Endothelial cell of umbilical vein (primary cell): ENCODE measurements at regions not wholly inside any gene's neighbourhood (a gene's known extent, or its start where the extent isn't known, plus 50 kb on each side); places are given as distances from the start of the nearest gene placed in this dataset.

Experiments used
- BruUV-seq: library from RNA; stranded (reverse); fragments of 400-500 nt; replicated peaks from 2 replicates; lab custom pipeline; 2021; lab: Mats Ljungman, UMichigan
- CTCF ChIA-PET: fragments of 300-600, 350-600 bp; sonication (Branson Sonifier 250); formaldehyde crosslinking; loops from one replicate; lab custom pipeline; 2021; ENCODE audit warnings: antibody characterized with exemption, inconsistent platforms; lab: Charles Lee
- POLR2A ChIA-PET: fragments of 300-600, 350-600 bp; sonication (Branson Sonifier 250); formaldehyde crosslinking; loops from one replicate; lab custom pipeline; 2021; ENCODE audit warnings: antibody characterized with exemption, inconsistent platforms; lab: Charles Lee
- DNase-seq: peaks from one replicate; pipeline ENCODE4 v3.0.0-alpha.2; 2011; ENCODE audit warnings: low read depth, low spot score
- FAIRE-seq: peaks from 2 replicates; lab custom pipeline; 2011; peaks lifted over from hg19 to GRCh38; lab: Jason Lieb, UNC
- H2AFZ ChIP-seq: 2 replicates; pipeline ENCODE4 v1.6.0; 2012; ENCODE audit warnings: low read depth, low read length, control low read depth, inconsistent platforms
- H3K27ac ChIP-seq: 2 replicates; pipeline ENCODE4 v1.5.1; 2011; ENCODE audit warnings: low read depth, mild to moderate bottlenecking, control low read depth, low read length, moderate library complexity; ENCODE audit not compliant: insufficient read depth
- H3K27me3 ChIP-seq, 2 experiments: 2 replicates each; pipeline versions ENCODE4 v1.6.0 to v1.6.1; 2011; ENCODE audit warnings: low read length in 2 of 2, mixed read lengths in 1 of 2; ENCODE audit not compliant: control insufficient read depth in 2 of 2, insufficient read depth in 2 of 2
- H3K36me3 ChIP-seq, 2 experiments: 2 replicates in 1 of 2; 3 replicates in 1 of 2; pipeline ENCODE4 v1.5.1; 2011; ENCODE audit warnings: low read length in 2 of 2, mild to moderate bottlenecking in 1 of 2, moderate library complexity in 1 of 2; ENCODE audit not compliant: control insufficient read depth in 2 of 2, insufficient read depth in 2 of 2; ENCODE audit errors: extremely low read depth in 1 of 2
- H3K4me1 ChIP-seq: 3 replicates; pipeline ENCODE4 v1.5.1; 2011; ENCODE audit warnings: mild to moderate bottlenecking, low read length; ENCODE audit not compliant: control insufficient read depth, insufficient read depth; ENCODE audit errors: extremely low read depth
- H3K4me2 ChIP-seq: 2 replicates; pipeline ENCODE4 v1.6.1; 2011; ENCODE audit warnings: low read length, control low read depth, mixed read lengths; ENCODE audit not compliant: insufficient read depth
- H3K4me3 ChIP-seq, 3 experiments: fragments of 200-600 bp in 1 of 3; sonication (generic), shearing (Covaris generic) in 1 of 3; replicated peaks in 1 of 3; 2 replicates each; pipeline ENCODE4 v1.5.1; 2011 to 2016; ENCODE audit warnings: control low read depth in 3 of 3, low read length in 3 of 3, mild to moderate bottlenecking in 2 of 3, inconsistent platforms in 1 of 3, low read depth in 1 of 3, moderate library complexity in 1 of 3; ENCODE audit not compliant: insufficient read depth in 1 of 3
- H3K79me2 ChIP-seq: 2 replicates; pipeline ENCODE4 v1.6.0; 2012; ENCODE audit warnings: low read length, inconsistent platforms; ENCODE audit not compliant: control insufficient read depth, insufficient read depth
- H3K9ac ChIP-seq: replicated peaks from 2 replicates; pipeline ENCODE3; 2011; ENCODE audit warnings: low read length, control low read depth; ENCODE audit not compliant: insufficient read depth; ENCODE audit errors: extremely low read depth
- H3K9me1 ChIP-seq: replicated peaks from 3 replicates; pipeline ENCODE4 v1.6.0; 2011; ENCODE audit warnings: mild to moderate bottlenecking, low read length; ENCODE audit not compliant: control insufficient read depth, insufficient read depth; ENCODE audit errors: extremely low read depth
- H3K9me3 ChIP-seq: replicated peaks from 2 replicates; pipeline ENCODE4 v1.5.1; 2012; ENCODE audit warnings: low read length, inconsistent platforms; ENCODE audit not compliant: control insufficient read depth, insufficient read depth
- H4K20me1 ChIP-seq: replicated peaks from 2 replicates; pipeline ENCODE3; 2011; ENCODE audit warnings: mild to moderate bottlenecking, low read length; ENCODE audit not compliant: control insufficient read depth, insufficient read depth; ENCODE audit errors: extremely low read depth
- EZH2 ChIP-seq: IDR thresholded peaks from 2 replicates; pipeline ENCODE4 v1.6.1; 2012; ENCODE audit warnings: borderline replicate concordance, low read depth, mild to moderate bottlenecking, moderate library complexity, low read length, inconsistent platforms; ENCODE audit not compliant: severe bottlenecking
- FOS ChIP-seq: IDR thresholded peaks from 2 replicates; pipeline ENCODE4 v1.6.1; 2011; ENCODE audit warnings: mild to moderate bottlenecking, low read length, moderate library complexity, borderline replicate concordance; ENCODE audit not compliant: insufficient read depth
- GATA2 ChIP-seq: IDR thresholded peaks from 2 replicates; pipeline ENCODE4 v1.7.0; 2011; ENCODE audit warnings: low read depth, mild to moderate bottlenecking, moderate library complexity, mixed read lengths, low read length; ENCODE audit not compliant: insufficient read length, insufficient read depth
- JUN ChIP-seq: IDR thresholded peaks from 2 replicates; pipeline ENCODE4 v1.6.1; 2011; ENCODE audit warnings: borderline replicate concordance, low read depth; ENCODE audit not compliant: insufficient read length, insufficient read depth
- MYC ChIP-seq: IDR thresholded peaks from one replicate; pipeline ENCODE4 v1.6.1; 2011; ENCODE audit warnings: mild to moderate bottlenecking, low read depth, low read length
- POLR2A ChIP-seq: IDR thresholded peaks from 2 replicates; pipeline ENCODE4 v1.6.1; 2012; ENCODE audit warnings: low read depth, mild to moderate bottlenecking, control low read depth, low read length
- POLR2AphosphoS5 ChIP-seq: IDR thresholded peaks from 2 replicates; pipeline ENCODE4 v1.6.1; 2012; ENCODE audit warnings: low read depth, mild to moderate bottlenecking, control low read depth, low read length, moderate library complexity; ENCODE audit not compliant: insufficient read depth
- dilution Hi-C: fragments of 300-500 bp; cut with MboI; formaldehyde crosslinking; loops from one replicate; pipeline ENCODE4 v1.15.0; 2019; ENCODE audit warnings: low sequenced_read_pairs; ENCODE audit not compliant: extremely low pct_ligation_motif_present
- intact Hi-C: fragments of 100-400 bp; cut with micrococcal nuclease; formaldehyde crosslinking; loops from one replicate; pipeline ENCODE4 v1.10.0; 2022
- TF ChIP-seq, protein P1 (sequence below): IDR thresholded peaks from 2 replicates; pipeline ENCODE4 v1.6.1; 2011; ENCODE audit not compliant: insufficient read depth, insufficient read length
- TF ChIP-seq, protein P2 (sequence below), 2 donors: IDR thresholded peaks; 1 replicate in 1 of 2; 2 replicates in 1 of 2; pipeline ENCODE4 v1.5.1; 2011; ENCODE audit warnings: low read length in 2 of 2, mild to moderate bottlenecking in 2 of 2, moderate library complexity in 2 of 2, control low read depth in 1 of 2, inconsistent platforms in 1 of 2, low read depth in 1 of 2; ENCODE audit not compliant: insufficient read depth in 1 of 2; ENCODE audit errors: extremely low read depth in 1 of 2

DNA sequence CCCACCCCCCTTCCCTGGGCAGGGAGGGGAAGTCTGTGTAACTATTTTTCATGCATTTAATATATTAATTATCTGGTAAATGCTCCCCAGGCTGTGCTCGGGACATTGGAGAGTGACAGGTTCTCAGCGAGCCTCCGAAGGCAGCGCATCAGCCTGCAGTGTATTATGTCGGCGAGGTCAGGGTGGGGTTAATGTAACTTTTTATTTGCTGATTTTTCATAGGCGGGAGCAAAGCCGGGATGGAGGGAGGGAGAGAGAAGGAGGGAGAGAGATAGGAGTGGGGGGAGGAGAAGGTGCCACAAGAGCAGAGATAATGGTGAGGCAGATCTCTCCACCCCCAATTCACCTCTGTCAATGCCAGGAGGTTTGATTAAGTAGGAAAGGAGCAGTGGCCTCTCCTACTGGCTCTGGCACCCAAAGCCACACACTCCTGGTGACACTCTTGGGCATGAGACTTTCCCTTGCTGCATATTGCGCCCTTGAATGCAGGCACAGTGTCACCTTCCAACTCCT lies 104.0 kb downstream of the MRM1 start:
- no peaks in the 10 kb centered on the region for H3K36me3 ChIP-seq
- no TSS peak for BruUV-seq
- no peaks in the 10 kb centered on the region for H3K4me1 ChIP-seq
- TF ChIP-seq, protein P1, sequence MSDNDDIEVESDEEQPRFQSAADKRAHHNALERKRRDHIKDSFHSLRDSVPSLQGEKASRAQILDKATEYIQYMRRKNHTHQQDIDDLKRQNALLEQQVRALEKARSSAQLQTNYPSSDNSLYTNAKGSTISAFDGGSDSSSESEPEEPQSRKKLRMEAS, result no peak
- TF ChIP-seq POLR2A (no peak), POLR2AphosphoS5 (no peak), GATA2 (no peak), MYC (no peak), JUN (no peak), FOS (no peak), EZH2 (no peak)
- TF ChIP-seq, protein P2, sequence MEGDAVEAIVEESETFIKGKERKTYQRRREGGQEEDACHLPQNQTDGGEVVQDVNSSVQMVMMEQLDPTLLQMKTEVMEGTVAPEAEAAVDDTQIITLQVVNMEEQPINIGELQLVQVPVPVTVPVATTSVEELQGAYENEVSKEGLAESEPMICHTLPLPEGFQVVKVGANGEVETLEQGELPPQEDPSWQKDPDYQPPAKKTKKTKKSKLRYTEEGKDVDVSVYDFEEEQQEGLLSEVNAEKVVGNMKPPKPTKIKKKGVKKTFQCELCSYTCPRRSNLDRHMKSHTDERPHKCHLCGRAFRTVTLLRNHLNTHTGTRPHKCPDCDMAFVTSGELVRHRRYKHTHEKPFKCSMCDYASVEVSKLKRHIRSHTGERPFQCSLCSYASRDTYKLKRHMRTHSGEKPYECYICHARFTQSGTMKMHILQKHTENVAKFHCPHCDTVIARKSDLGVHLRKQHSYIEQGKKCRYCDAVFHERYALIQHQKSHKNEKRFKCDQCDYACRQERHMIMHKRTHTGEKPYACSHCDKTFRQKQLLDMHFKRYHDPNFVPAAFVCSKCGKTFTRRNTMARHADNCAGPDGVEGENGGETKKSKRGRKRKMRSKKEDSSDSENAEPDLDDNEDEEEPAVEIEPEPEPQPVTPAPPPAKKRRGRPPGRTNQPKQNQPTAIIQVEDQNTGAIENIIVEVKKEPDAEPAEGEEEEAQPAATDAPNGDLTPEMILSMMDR (IDR thresholded peaks at IDR 0.05; ENCODE audit: extremely low read depth in 1 of 2, insufficient read depth in 1 of 2, low read depth in 1 of 2, low read length in 2 of 2), result no peak
- ChIA-PET CTCF (interaction anchor here (1.8 to 2.5 kb wide), 2 partner anchors 103 to 342 kb away, joined by 8 to 17 read pairs; partner anchors contain the start of gene MRM1), POLR2A (no interaction called here)
- no peaks in the 10 kb centered on the region for H3K79me2 ChIP-seq
- dilution Hi-C loops, result no loop called here
- FAIRE-seq (no peak), DNase-seq (no peak)
- H3K27ac ChIP-seq, result no peak overlapping the region
- no peak overlapping the region for H3K9ac ChIP-seq
- no peaks in the 10 kb centered on the region for H3K9me3 ChIP-seq
- H4K20me1 ChIP-seq, result no peaks in the 10 kb centered on the region
- H3K9me1 ChIP-seq, result no peaks in the 10 kb centered on the region
- H2AFZ ChIP-seq, result no peak overlapping the region
- peaks cover 2 to 11% of the 10 kb centered on the region in 2 experiments for H3K27me3 ChIP-seq
- H3K4me2 ChIP-seq, result no peak overlapping the region
- H3K4me3 ChIP-seq, result no peak overlapping the region
- intact Hi-C loops, result loop anchor here (10.0 kb wide), 1 partner anchor 101 kb away; the partner anchor contains the start of gene MRM1
